Breast epithelium (tissue), 4 donors: ENCODE measurements at regions not wholly inside any gene's neighbourhood (a gene's known extent, or its start where the extent isn't known, plus 50 kb on each side); places are given as distances from the start of the nearest gene placed in this dataset.

Experiments
- DNase-seq, 2 donors: peaks; one replicate each; pipeline ENCODE4 v3.0.0-alpha.2; 2019; ENCODE audit warnings: low spot score in 2 of 2
- H3K27ac ChIP-seq, 2 donors: fragments of 200-600 bp; sonication (generic) in 1 of 2; one replicate each; pipeline ENCODE4 v1.5.1; 2016 to 2019; ENCODE audit warnings: mild to moderate bottlenecking in 1 of 2
- H3K27me3 ChIP-seq, 2 donors: fragments of 200-600 bp; sonication (generic) in 1 of 2; one replicate each; pipeline versions ENCODE4 v1.5.1 to v1.6.0; 2017 to 2019; ENCODE audit warnings: control low read depth in 1 of 2, mild to moderate bottlenecking in 1 of 2
- H3K36me3 ChIP-seq: fragments of 200-600 bp; one replicate; pipeline ENCODE4 v1.5.1; 2019
- H3K4me1 ChIP-seq, 2 donors: fragments of 200-600 bp; sonication (generic); one replicate each; pipeline ENCODE4 v1.5.1; 2016 to 2019; ENCODE audit warnings: control low read depth in 1 of 2
- H3K4me3 ChIP-seq, 3 donors: fragments of 200-600 bp; sonication (generic); 1 replicate in 2 of 3; 2 replicates in 1 of 3; pipeline ENCODE4 v1.5.1; 2016 to 2019; ENCODE audit warnings: mild to moderate bottlenecking in 3 of 3, moderate library complexity in 2 of 3
- H3K9me3 ChIP-seq, 2 donors: fragments of 200-600 bp; sonication (generic) in 1 of 2; one replicate each; pipeline ENCODE4 v1.5.1; 2016 to 2019; ENCODE audit warnings: control low read depth in 1 of 2
- CTCF ChIP-seq, 3 donors: fragments of 450-650 bp; IDR thresholded peaks; one replicate each; pipeline ENCODE4 v1.5.1; 2016 to 2017; ENCODE audit warnings: antibody characterized with exemption in 3 of 3, mild to moderate bottlenecking in 3 of 3, moderate library complexity in 3 of 3
- POLR2A ChIP-seq: fragments of 450-650 bp; IDR thresholded peaks from one replicate; pipeline ENCODE4 v1.6.1; 2016; ENCODE audit warnings: antibody characterized with exemption, mild to moderate bottlenecking, moderate library complexity
- POLR2AphosphoS5 ChIP-seq, 3 donors: sonication (generic); formaldehyde crosslinking; IDR thresholded peaks; one replicate each; pipeline ENCODE4 v1.6.1; 2017; ENCODE audit warnings: antibody characterized with exemption in 3 of 3
- intact Hi-C: fragments of 100-400 bp; cut with DNase I; formaldehyde crosslinking; loops from one replicate; pipeline ENCODE4 v1.15.1; 2023; ENCODE audit warnings: low total_unique reads

- no peaks in the 10 kb centered on the region for H3K9me3 ChIP-seq
- no peaks in the 10 kb centered on the region for H3K4me1 ChIP-seq
- DNase-seq, result no peak
- intact Hi-C loops, result no loop called here
- TF ChIP-seq CTCF (IDR thresholded peaks at IDR 0.05) (no peak), POLR2AphosphoS5 (IDR thresholded peaks at IDR 0.05) (no peak), POLR2A (no peak)
- no peak overlapping the region for H3K4me3 ChIP-seq
- peaks cover 0 to 14% of the 10 kb centered on the region in 2 donors for H3K27me3 ChIP-seq
- H3K36me3 ChIP-seq, result no peaks in the 10 kb centered on the region
- H3K27ac ChIP-seq, result no peak overlapping the region
Measured at GRCh38 chr4:182136201-182136600, 107.0 kb upstream of the TENM3 start.

GRCh38 chr4:182137343-182137742, 105.9 kb upstream of the TENM3 start:
- no peak for TF ChIP-seq POLR2A
- TF ChIP-seq POLR2AphosphoS5 (IDR thresholded peaks at IDR 0.05), result no peak
- TF ChIP-seq CTCF (IDR thresholded peaks at IDR 0.05), result no peak
- Histone ChIP-seq H3K9me3 (no peaks in the 10 kb centered on the region), H3K36me3 (no peaks in the 10 kb centered on the region), H3K27me3 (peaks cover 0 to 22% of the 10 kb centered on the region in 2 donors), H3K4me3 (no peak overlapping the region), H3K27ac (no peak overlapping the region), H3K4me1 (no peaks in the 10 kb centered on the region)
- intact Hi-C loops, result no loop called here
- DNase-seq, result no peak

- Histone ChIP-seq H3K4me1 (peaks cover 0 to 5% of the 10 kb centered on the region in 2 donors), H3K4me3 (no peak overlapping the region), H3K27ac (no peak overlapping the region), H3K27me3 (peaks cover 3 to 42% of the 10 kb centered on the region in 2 donors), H3K9me3 (no peaks in the 10 kb centered on the region), H3K36me3 (no peaks in the 10 kb centered on the region)
- intact Hi-C loops, result no loop called here
- TF ChIP-seq CTCF (IDR thresholded peaks at IDR 0.05), result no peak
- no peak for TF ChIP-seq POLR2A
- TF ChIP-seq POLR2AphosphoS5 (IDR thresholded peaks at IDR 0.05), result no peak
- DNase-seq, result no peak
Measured at GRCh38 chr4:182139491-182139890, 103.7 kb upstream of the TENM3 start.

GRCh38 chr4:182140547-182140946, 102.7 kb upstream of the TENM3 start:
- intact Hi-C loops, result no loop called here
- Histone ChIP-seq H3K27ac (no peak overlapping the region), H3K27me3 (peaks cover 5 to 50% of the 10 kb centered on the region in 2 donors), H3K4me3 (no peak overlapping the region), H3K9me3 (no peaks in the 10 kb centered on the region), H3K36me3 (no peaks in the 10 kb centered on the region), H3K4me1 (peaks cover 0 to 5% of the 10 kb centered on the region in 2 donors)
- no peak for DNase-seq
- no peak for TF ChIP-seq POLR2AphosphoS5 (IDR thresholded peaks at IDR 0.05)
- no peak for TF ChIP-seq POLR2A
- no peak for TF ChIP-seq CTCF (IDR thresholded peaks at IDR 0.05)

GRCh38 chr4:182141061-182141460, 102.1 kb upstream of the TENM3 start:
- TF ChIP-seq POLR2AphosphoS5 (IDR thresholded peaks at IDR 0.05) (no peak), CTCF (IDR thresholded peaks at IDR 0.05) (no peak), POLR2A (no peak)
- H3K9me3 ChIP-seq, result no peaks in the 10 kb centered on the region
- H3K4me1 ChIP-seq, result peaks cover 0 to 5% of the 10 kb centered on the region in 2 donors
- H3K4me3 ChIP-seq, result no peak overlapping the region
- no peak overlapping the region for H3K27ac ChIP-seq
- no peaks in the 10 kb centered on the region for H3K36me3 ChIP-seq
- DNase-seq, result no peak
- intact Hi-C loops, result no loop called here
- H3K27me3 ChIP-seq, result peaks cover 5 to 52% of the 10 kb centered on the region in 2 donors
